ENCODE measurements at regions not wholly inside any gene's neighbourhood (a gene's known extent, or its start where the extent isn't known, plus 50 kb on each side); places are given as distances from the start of the nearest gene placed in this dataset.

DNA sequence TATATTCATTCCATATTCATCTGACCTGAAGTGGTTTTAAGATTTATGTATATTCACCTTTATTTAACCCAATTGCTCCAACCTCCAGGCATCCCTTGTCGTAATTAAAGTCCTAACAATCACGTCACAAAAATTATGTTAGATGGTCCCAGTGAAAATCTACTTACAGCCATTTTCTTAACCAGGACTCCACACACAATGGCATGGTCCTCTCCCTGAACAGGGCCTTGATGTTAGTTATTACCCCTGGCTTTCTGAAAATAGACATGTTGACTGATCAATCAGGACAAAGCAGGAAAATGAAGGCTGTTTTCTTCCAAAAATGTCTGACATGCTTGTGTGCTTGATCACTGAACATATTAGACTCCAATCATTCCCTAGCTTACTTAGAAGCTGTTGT lies 542.7 kb upstream of the SLITRK5 start:
- Histone ChIP-seq H3K27ac (ENCODE audit: low read depth in 2 of 2, low read length in 2 of 2) (no peak overlapping the region), H3K36me3 (ENCODE audit: control insufficient read depth in 2 of 3, insufficient read depth in 3 of 3, low read length in 3 of 3) (no peaks in the 10 kb centered on the region), H3K4me3 (ENCODE audit: low read length in 3 of 3) (no peak overlapping the region), H3K9ac (ENCODE audit: low read length in 3 of 3) (no peak overlapping the region), H3K4me1 (ENCODE audit: control insufficient read depth in 2 of 3, insufficient read depth in 2 of 3, low read depth in 1 of 3, low read length in 3 of 3) (no peaks in the 10 kb centered on the region), H3K27me3 (ENCODE audit: control insufficient read depth, insufficient read depth, low read length) (no peaks in the 10 kb centered on the region), H3K9me3 (ENCODE audit: control insufficient read depth in 2 of 3, insufficient read depth in 1 of 3, low read length in 3 of 3) (no peaks in the 10 kb centered on the region)
- DNase-seq (no peak), FAIRE-seq (no peak)
- TF ChIP-seq, protein P1, sequence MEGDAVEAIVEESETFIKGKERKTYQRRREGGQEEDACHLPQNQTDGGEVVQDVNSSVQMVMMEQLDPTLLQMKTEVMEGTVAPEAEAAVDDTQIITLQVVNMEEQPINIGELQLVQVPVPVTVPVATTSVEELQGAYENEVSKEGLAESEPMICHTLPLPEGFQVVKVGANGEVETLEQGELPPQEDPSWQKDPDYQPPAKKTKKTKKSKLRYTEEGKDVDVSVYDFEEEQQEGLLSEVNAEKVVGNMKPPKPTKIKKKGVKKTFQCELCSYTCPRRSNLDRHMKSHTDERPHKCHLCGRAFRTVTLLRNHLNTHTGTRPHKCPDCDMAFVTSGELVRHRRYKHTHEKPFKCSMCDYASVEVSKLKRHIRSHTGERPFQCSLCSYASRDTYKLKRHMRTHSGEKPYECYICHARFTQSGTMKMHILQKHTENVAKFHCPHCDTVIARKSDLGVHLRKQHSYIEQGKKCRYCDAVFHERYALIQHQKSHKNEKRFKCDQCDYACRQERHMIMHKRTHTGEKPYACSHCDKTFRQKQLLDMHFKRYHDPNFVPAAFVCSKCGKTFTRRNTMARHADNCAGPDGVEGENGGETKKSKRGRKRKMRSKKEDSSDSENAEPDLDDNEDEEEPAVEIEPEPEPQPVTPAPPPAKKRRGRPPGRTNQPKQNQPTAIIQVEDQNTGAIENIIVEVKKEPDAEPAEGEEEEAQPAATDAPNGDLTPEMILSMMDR (IDR thresholded peaks at IDR 0.05; ENCODE audit: borderline replicate concordance, extremely low read depth, insufficient read depth): no peak
- intact Hi-C loops (cut with DNase I): no loop called here

DNA sequence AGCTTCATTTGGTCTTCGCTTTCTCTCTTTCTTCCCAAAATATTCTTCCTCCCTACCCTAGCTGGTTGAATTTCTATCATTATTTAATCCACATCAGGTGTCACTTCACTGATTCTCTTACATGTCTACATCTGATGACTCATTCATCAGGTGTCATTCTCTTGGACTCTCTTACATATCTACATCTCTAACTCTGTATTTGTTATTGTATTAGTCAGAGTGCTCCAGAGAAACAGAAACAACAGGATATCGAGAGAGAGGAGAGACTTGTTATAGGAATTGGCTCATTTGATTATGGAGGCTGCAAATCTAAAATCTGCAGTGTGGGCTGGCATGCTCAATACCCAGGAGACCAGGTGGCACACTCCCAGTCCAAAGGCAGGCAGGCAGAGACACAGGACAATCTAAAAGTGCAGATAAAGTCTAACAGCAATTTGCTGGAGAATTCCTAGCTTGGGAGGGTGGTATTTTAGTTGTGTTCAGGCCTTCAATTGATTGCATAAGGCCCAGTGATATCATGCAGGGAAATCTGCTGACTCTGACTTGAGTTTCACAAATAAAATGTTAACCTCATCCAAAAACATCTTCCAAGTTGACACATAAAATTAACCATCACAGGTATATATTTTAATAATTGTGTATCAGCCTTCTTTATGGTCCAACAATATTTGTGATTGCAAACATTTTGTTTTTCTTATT lies 541.4 kb upstream of the SLITRK5 start:
- Histone ChIP-seq H3K27ac (ENCODE audit: low read depth in 2 of 2, low read length in 2 of 2) (no peak overlapping the region), H3K9ac (ENCODE audit: low read length in 3 of 3) (no peak overlapping the region), H3K36me3 (ENCODE audit: control insufficient read depth in 2 of 3, insufficient read depth in 3 of 3, low read length in 3 of 3) (no peaks in the 10 kb centered on the region), H3K4me3 (ENCODE audit: low read length in 3 of 3) (no peak overlapping the region), H3K9me3 (ENCODE audit: control insufficient read depth in 2 of 3, insufficient read depth in 1 of 3, low read length in 3 of 3) (no peaks in the 10 kb centered on the region), H3K4me1 (ENCODE audit: control insufficient read depth in 2 of 3, insufficient read depth in 2 of 3, low read depth in 1 of 3, low read length in 3 of 3) (no peaks in the 10 kb centered on the region), H3K27me3 (ENCODE audit: control insufficient read depth, insufficient read depth, low read length) (no peaks in the 10 kb centered on the region)
- no peak for FAIRE-seq
- TF ChIP-seq, protein P1 (IDR thresholded peaks at IDR 0.05; ENCODE audit: borderline replicate concordance, extremely low read depth, insufficient read depth): no peak
- DNase-seq: no peak
- intact Hi-C loops (cut with DNase I): no loop called here

DNA sequence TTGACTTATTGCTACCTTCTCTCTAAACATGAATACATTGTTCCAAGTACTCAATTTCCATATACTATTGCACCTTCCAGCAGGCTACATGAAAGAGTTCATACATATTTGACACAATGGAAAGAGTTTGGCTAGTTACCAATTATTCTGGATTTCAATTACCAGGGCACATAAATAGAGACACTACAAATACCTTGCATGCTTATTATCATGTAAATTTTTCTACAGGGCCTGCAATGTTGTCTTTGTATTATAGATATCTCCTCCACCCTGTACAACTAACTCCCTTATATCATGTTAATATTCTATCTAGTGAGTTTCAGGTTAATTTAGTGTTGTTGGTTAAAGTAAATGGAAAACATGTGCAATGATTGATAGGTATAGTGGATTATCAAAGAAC lies 540.7 kb upstream of the SLITRK5 start:
- FAIRE-seq (no peak), DNase-seq (no peak)
- no peak overlapping the region for H3K27ac ChIP-seq (ENCODE audit: low read depth in 2 of 2, low read length in 2 of 2)
- H3K4me3 ChIP-seq (ENCODE audit: low read length in 3 of 3): no peak overlapping the region
- no peaks in the 10 kb centered on the region for H3K27me3 ChIP-seq (ENCODE audit: control insufficient read depth, insufficient read depth, low read length)
- intact Hi-C loops (cut with DNase I): no loop called here
- TF ChIP-seq, protein P1 (IDR thresholded peaks at IDR 0.05; ENCODE audit: borderline replicate concordance, extremely low read depth, insufficient read depth): no peak
- H3K36me3 ChIP-seq (ENCODE audit: control insufficient read depth in 2 of 3, insufficient read depth in 3 of 3, low read length in 3 of 3): no peaks in the 10 kb centered on the region
- H3K9ac ChIP-seq (ENCODE audit: low read length in 3 of 3): no peak overlapping the region
- no peaks in the 10 kb centered on the region for H3K9me3 ChIP-seq (ENCODE audit: control insufficient read depth in 2 of 3, insufficient read depth in 1 of 3, low read length in 3 of 3)
- no peaks in the 10 kb centered on the region for H3K4me1 ChIP-seq (ENCODE audit: control insufficient read depth in 2 of 3, insufficient read depth in 2 of 3, low read depth in 1 of 3, low read length in 3 of 3)

DNA sequence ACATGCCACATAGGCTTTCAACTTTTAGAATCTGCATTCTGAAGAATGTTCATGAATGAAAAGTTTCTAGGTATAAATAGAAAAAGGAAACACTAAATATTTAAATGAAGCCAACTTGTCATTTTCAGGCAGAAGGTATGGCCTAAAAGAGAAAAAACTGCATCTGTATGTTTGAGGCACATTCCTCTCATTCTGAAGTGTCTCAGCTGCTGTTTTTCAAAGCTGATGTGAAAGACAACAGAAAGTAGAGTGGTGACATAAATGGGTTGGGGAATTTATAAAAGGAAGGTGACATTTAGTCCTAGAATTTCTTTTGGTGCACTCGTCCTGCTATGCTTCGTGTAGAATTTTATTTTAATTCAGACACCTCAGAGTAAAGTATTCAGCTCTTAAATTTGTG lies 539.6 kb upstream of the SLITRK5 start:
- DNase-seq: peak in 1 of 5 donors; percentile 3
- H3K9me3 ChIP-seq (ENCODE audit: control insufficient read depth in 2 of 3, insufficient read depth in 1 of 3, low read length in 3 of 3): no peaks in the 10 kb centered on the region
- no peak for FAIRE-seq

More for the DNA sequence above, 539.6 kb upstream of the SLITRK5 start:
- no peak overlapping the region for H3K4me3 ChIP-seq (ENCODE audit: low read length in 3 of 3)
- H3K4me1 ChIP-seq (ENCODE audit: control insufficient read depth in 2 of 3, insufficient read depth in 2 of 3, low read depth in 1 of 3, low read length in 3 of 3): no peaks in the 10 kb centered on the region
- TF ChIP-seq, protein P1 (IDR thresholded peaks at IDR 0.05; ENCODE audit: borderline replicate concordance, extremely low read depth, insufficient read depth): no peak
- H3K36me3 ChIP-seq (ENCODE audit: control insufficient read depth in 2 of 3, insufficient read depth in 3 of 3, low read length in 3 of 3): no peaks in the 10 kb centered on the region
- intact Hi-C loops (cut with DNase I): no loop called here
- no peak overlapping the region for H3K9ac ChIP-seq (ENCODE audit: low read length in 3 of 3)
- no peak overlapping the region for H3K27ac ChIP-seq (ENCODE audit: low read depth in 2 of 2, low read length in 2 of 2)
- H3K27me3 ChIP-seq (ENCODE audit: control insufficient read depth, insufficient read depth, low read length): no peaks in the 10 kb centered on the region

Measured in kidney (tissue), 13 donors.